OCI-LY7 (cell line): ENCODE measurements at regions not wholly inside any gene's neighbourhood (a gene's known extent, or its start where the extent isn't known, plus 50 kb on each side); places are given as distances from the start of the nearest gene placed in this dataset.

Experiments used
- EZH2phosphoT487 ChIP-seq: fragments of 200-600 bp; sonication (generic); IDR thresholded peaks from 2 replicates; pipeline ENCODE4 v1.6.1; 2018; ENCODE audit warnings: low read depth, borderline replicate concordance, mild to moderate bottlenecking, mixed run types, antibody characterized with exemption, low read length, moderate library complexity, mixed read lengths
- TF ChIP-seq, protein P1 (sequence below): fragments of 200-600 bp; sonication (generic); conservative IDR thresholded peaks from 2 replicates; pipeline ENCODE4 v1.5.1; 2014; ENCODE audit warnings: mild to moderate bottlenecking, antibody characterized with exemption, low read length, moderate library complexity, mixed read lengths

DNA sequence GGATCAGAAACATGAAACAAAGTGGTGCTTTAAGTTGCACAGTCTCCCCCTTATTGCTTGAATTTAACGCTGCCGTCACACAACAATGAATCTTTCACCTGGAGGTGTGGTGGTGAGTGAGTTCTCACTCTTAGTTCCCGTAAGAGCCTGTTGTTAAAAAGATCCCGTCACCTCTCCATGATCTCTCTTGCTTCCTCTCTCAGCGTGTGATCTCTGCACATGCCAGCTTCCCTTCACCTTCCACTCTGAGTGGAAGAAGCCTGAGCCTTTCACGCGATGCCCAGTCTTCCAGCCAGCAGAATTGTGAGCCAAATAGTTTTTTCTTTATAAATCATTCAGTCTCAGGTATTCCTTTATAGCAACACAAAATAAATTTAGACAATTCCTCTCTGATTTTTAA lies 136.7 kb upstream of the CHL1 start:
- TF ChIP-seq, protein P1, sequence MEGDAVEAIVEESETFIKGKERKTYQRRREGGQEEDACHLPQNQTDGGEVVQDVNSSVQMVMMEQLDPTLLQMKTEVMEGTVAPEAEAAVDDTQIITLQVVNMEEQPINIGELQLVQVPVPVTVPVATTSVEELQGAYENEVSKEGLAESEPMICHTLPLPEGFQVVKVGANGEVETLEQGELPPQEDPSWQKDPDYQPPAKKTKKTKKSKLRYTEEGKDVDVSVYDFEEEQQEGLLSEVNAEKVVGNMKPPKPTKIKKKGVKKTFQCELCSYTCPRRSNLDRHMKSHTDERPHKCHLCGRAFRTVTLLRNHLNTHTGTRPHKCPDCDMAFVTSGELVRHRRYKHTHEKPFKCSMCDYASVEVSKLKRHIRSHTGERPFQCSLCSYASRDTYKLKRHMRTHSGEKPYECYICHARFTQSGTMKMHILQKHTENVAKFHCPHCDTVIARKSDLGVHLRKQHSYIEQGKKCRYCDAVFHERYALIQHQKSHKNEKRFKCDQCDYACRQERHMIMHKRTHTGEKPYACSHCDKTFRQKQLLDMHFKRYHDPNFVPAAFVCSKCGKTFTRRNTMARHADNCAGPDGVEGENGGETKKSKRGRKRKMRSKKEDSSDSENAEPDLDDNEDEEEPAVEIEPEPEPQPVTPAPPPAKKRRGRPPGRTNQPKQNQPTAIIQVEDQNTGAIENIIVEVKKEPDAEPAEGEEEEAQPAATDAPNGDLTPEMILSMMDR: no peak
- no peak for TF ChIP-seq EZH2phosphoT487
